Fibroblast of the aortic adventitia (primary cell): ENCODE measurements at regions not wholly inside any gene's neighbourhood (a gene's known extent, or its start where the extent isn't known, plus 50 kb on each side); places are given as distances from the start of the nearest gene placed in this dataset.

ENCODE experiments used
- DNase-seq: peaks from one replicate; pipeline ENCODE4 v3.0.0-alpha.2; 2010; ENCODE audit warnings: low read depth
- H3K4me3 ChIP-seq: 2 replicates; pipeline ENCODE4 v1.5.1; 2011; ENCODE audit warnings: low read depth, mild to moderate bottlenecking, control low read depth, low read length, moderate library complexity
- TF ChIP-seq, protein P1 (sequence below): IDR thresholded peaks from 2 replicates; pipeline ENCODE4 v1.5.1; 2011; ENCODE audit warnings: mild to moderate bottlenecking, low read length, control low read depth, inconsistent platforms; ENCODE audit not compliant: insufficient read depth

DNA sequence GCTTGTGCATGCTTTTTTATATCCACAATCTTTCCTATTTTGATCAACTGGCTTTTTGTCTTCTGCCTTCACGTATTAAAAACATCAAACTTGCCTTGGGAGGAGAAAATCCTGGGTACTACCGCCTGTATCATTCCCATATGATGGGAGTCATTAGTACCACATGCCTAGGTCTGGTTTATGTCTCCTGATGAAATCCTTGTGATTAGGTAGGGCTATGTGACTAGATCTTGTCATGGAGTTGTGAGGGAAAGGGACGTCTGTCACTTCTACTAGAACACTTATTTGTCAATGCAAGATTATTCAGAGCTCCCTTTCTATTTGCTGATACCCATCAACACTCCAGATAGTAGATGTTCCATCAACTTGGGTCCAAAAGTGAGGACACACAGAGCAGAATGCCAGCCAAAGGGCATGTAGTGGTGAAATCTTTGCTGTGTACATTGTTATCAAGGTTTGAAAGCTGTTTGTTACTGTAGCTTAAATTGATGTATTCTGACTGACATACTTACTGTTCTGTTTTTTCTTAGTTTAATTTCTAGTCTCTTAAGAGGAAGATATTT, 621.8 kb upstream of the NR5A2 start:
- no peak for DNase-seq
- H3K4me3 ChIP-seq = no peak overlapping the region
- TF ChIP-seq, protein P1, sequence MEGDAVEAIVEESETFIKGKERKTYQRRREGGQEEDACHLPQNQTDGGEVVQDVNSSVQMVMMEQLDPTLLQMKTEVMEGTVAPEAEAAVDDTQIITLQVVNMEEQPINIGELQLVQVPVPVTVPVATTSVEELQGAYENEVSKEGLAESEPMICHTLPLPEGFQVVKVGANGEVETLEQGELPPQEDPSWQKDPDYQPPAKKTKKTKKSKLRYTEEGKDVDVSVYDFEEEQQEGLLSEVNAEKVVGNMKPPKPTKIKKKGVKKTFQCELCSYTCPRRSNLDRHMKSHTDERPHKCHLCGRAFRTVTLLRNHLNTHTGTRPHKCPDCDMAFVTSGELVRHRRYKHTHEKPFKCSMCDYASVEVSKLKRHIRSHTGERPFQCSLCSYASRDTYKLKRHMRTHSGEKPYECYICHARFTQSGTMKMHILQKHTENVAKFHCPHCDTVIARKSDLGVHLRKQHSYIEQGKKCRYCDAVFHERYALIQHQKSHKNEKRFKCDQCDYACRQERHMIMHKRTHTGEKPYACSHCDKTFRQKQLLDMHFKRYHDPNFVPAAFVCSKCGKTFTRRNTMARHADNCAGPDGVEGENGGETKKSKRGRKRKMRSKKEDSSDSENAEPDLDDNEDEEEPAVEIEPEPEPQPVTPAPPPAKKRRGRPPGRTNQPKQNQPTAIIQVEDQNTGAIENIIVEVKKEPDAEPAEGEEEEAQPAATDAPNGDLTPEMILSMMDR = no peak

DNA sequence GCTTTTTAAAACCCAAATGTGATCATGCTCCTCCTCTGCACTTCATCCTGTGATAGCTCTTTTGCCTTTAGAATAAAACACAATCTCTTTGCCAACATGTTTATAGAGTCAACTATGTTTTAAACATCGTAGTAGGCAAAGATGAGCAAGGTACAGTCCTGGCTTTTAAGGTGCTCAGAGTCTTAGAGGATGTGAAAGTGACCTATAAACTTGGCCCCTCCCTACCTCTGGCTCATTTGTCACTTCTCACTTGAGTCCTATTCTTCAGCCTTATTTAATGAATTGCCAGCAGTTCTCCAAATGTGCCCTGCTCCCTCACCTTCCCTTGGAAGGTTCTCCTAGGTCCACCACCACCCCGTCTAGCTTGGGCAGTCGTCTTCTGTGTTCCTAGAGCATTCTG, 617.0 kb upstream of the NR5A2 start:
- no peak for DNase-seq
- no peak overlapping the region for H3K4me3 ChIP-seq
- TF ChIP-seq, protein P1 = no peak

DNA sequence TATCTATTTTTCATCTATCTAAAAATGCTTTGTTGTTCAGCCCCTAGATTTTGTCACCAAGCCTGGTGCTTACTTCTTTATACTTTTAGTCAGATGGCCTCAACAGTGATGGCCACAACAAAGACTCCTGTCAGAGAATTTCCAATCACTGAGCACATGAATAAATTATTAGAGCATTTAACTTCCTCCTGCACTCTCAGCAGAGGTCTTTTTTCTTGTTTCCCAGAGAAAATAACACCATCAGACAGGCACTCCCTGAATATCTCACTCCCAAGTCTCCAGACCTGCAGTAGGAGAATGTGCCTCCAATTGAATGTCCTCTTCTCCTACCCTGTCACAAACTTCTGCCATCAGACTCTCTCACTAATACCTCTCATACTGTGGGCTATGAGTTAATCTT, 616.0 kb upstream of the NR5A2 start:
- no peak for DNase-seq
- no peak overlapping the region for H3K4me3 ChIP-seq
- TF ChIP-seq, protein P1 = no peak

DNA sequence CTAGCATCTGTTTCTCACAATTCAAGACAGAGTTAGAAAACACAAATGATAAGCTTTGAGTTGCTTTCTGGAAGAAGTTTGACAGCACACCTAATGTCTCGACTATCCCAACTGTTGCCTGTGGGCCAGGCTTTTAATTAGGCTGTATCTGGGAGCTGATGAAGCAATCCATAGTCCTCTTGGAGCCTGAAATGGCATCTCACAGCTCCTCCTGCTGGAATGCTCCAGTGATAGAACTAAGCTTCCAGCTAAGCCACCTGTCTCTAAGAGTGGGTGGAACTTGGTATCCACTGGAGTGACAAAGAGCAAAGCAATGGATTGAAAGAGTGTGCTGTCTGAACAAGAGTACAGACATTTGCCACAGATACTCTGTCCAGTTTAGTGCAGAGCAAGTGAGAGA, 605.3 kb upstream of the NR5A2 start:
- TF ChIP-seq, protein P1 = peak; percentile 68
- peak; percentile 85 for DNase-seq
- no peak overlapping the region for H3K4me3 ChIP-seq

DNA sequence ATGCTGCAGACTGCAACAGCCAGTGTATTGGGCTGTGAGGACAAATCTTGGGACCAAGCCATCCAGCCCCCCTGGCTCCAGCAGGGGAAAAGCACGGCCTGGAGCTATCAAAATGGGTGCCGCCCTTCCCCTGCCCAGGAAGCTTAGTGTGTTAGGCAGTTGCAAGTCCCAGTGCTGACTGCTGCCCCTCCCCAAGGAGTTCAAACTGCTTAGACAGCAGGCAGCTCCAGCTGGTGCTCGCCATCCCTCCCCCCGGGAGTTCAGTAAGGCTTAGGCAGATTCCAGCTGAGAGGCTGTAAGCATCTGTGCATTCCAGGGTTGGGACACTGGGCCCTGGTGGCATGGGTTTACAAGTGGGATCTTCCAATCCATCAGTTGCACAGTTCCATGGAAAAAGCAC, 579.6 kb upstream of the NR5A2 start:
- H3K4me3 ChIP-seq = no peak overlapping the region
- peak; percentile 35 for DNase-seq
- TF ChIP-seq, protein P1 = no peak

DNA sequence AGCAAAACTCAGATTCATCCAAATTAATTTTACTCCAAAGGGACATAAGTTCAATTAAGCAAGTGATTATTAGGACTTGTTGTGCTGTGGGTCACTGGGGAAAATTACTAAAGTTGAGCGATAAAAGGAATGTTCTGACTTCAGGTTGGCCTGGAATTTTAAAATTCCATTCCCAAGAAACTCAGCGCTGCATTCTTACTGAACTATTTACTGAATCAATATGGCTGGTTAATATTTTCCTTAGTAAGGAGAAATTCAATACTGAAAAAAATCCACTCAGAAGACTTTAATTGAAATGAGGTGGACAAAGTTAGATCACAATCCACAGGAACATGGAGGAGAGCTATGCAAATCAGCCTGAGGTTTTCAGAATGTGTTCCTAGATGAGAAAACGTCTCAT, 578.9 kb upstream of the NR5A2 start:
- TF ChIP-seq, protein P1 = no peak

DNA sequence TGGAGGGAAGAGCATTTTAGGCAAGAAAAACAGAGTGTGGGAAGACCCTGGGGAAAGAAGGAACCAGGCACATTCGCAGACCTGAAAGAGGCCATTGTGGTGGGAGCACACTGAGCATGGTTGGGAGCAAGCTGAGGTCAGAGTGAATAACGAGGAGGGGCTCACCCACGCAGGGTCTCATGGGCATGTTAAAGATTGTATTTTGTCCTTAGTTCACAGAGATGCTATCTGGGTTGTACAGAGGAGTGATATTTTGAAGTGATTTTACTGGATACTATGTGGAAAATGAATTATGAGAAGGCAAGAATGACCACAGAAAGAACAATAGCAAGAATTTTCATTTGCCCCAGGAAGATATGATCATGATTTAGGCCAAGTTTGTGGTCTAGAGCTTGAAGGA, 578.3 kb upstream of the NR5A2 start:
- TF ChIP-seq, protein P1 = no peak
- no peak overlapping the region for H3K4me3 ChIP-seq
- DNase-seq = peak; percentile 92

More for the DNA sequence above, 578.9 kb upstream of the NR5A2 start:
- no peak overlapping the region for H3K4me3 ChIP-seq
- no peak for DNase-seq
